Prostate gland (tissue), 2 donors: ENCODE measurements at regions not wholly inside any gene's neighbourhood (a gene's known extent, or its start where the extent isn't known, plus 50 kb on each side); places are given as distances from the start of the nearest gene placed in this dataset.

Experiments
- CTCF ChIP-seq, 4 experiments: fragments of 200-600 bp in 2 of 4; fragments of 450-650 bp in 2 of 4; sonication (generic) in 2 of 4; IDR thresholded peaks; 1 replicate in 3 of 4; 2 replicates in 1 of 4; pipeline ENCODE4 v1.5.1; 2016 to 2019; ENCODE audit warnings: antibody characterized with exemption in 4 of 4, mild to moderate bottlenecking in 2 of 4, moderate library complexity in 2 of 4
- POLR2A ChIP-seq: fragments of 450-650 bp; IDR thresholded peaks from one replicate; pipeline ENCODE4 v1.6.1; 2016; ENCODE audit warnings: antibody characterized with exemption, mild to moderate bottlenecking
- POLR2AphosphoS5 ChIP-seq: sonication (generic); formaldehyde crosslinking; IDR thresholded peaks from one replicate; pipeline ENCODE4 v1.6.1; 2017; ENCODE audit warnings: antibody characterized with exemption

- no peak for TF ChIP-seq CTCF (IDR thresholded peaks at IDR 0.05)
- no peak for TF ChIP-seq POLR2A
- TF ChIP-seq POLR2AphosphoS5: no peak
Measured at GRCh38 chr1:82879701-82880305, 1079.1 kb downstream of the ADGRL2 start.
